Small intestine (tissue), 7 donors: ENCODE measurements at regions not wholly inside any gene's neighbourhood (a gene's known extent, or its start where the extent isn't known, plus 50 kb on each side); places are given as distances from the start of the nearest gene placed in this dataset.

ENCODE experiments used
- DNase-seq, 2 donors: peaks; one replicate each; pipeline versions ENCODE4 v3.0.0 to v3.0.0-alpha.2; 2013
- FAIRE-seq: peaks from 2 replicates; lab custom pipeline; 2012; peaks lifted over from hg19 to GRCh38; lab: Jason Lieb, UNC
- H3K27ac ChIP-seq, 3 donors: one replicate each; pipeline ENCODE4 v1.5.1; 2013; ENCODE audit warnings: low read length in 2 of 3, mild to moderate bottlenecking in 2 of 3, control low read depth in 1 of 3, inconsistent platforms in 1 of 3, low read depth in 1 of 3, moderate library complexity in 1 of 3
- H3K27me3 ChIP-seq, 3 donors: one replicate each; pipeline ENCODE4 v1.6.1; 2013; ENCODE audit warnings: low read length in 3 of 3, inconsistent platforms in 1 of 3; ENCODE audit not compliant: control insufficient read depth in 3 of 3, insufficient read depth in 3 of 3
- H3K36me3 ChIP-seq, 3 donors: one replicate each; pipeline ENCODE4 v1.6.1; 2013; ENCODE audit warnings: low read length in 3 of 3, inconsistent platforms in 1 of 3, low read depth in 1 of 3, mild to moderate bottlenecking in 1 of 3, moderate library complexity in 1 of 3; ENCODE audit not compliant: control insufficient read depth in 3 of 3, insufficient read depth in 2 of 3
- H3K4me1 ChIP-seq, 3 donors: one replicate each; pipeline ENCODE4 v1.6.1; 2013; ENCODE audit warnings: low read length in 2 of 3, inconsistent platforms in 1 of 3, low read depth in 1 of 3, mild to moderate bottlenecking in 1 of 3, moderate library complexity in 1 of 3; ENCODE audit not compliant: control insufficient read depth in 3 of 3, insufficient read depth in 2 of 3
- H3K4me3 ChIP-seq, 3 donors: one replicate each; pipeline ENCODE4 v1.5.1; 2013; ENCODE audit warnings: low read length in 3 of 3, control low read depth in 1 of 3, inconsistent platforms in 1 of 3, low read depth in 1 of 3, mild to moderate bottlenecking in 1 of 3, moderate library complexity in 1 of 3
- H3K9me3 ChIP-seq, 2 donors: one replicate each; pipeline ENCODE4 v1.6.1; 2013; ENCODE audit warnings: low read depth in 1 of 2, low read length in 1 of 2; ENCODE audit not compliant: control insufficient read depth in 2 of 2, insufficient read depth in 1 of 2
- WGBS, 3 donors: extraction: QIAGEN DNeasy Blood & Tissue Kit; methylation state at CpG; one replicate each; pipeline ENCODE4 v1.1.7; 2013; 5-methylcytosine and 5-hydroxymethylcytosine counted together
- donor health status: healthy with polysubstance abuse.
- donor health status: control.
- donor health status: control.
- donor health status: Bipolar disorder and iron deficiency.
- donor health status: healthy.

- Histone ChIP-seq H3K27ac (no peak overlapping the region), H3K36me3 (no peaks in the 10 kb centered on the region), H3K27me3 (no peaks in the 10 kb centered on the region), H3K9me3 (peaks cover 0 to 3% of the 10 kb centered on the region in 2 donors), H3K4me3 (no peak overlapping the region), H3K4me1 (no peaks in the 10 kb centered on the region)
- FAIRE-seq (no peak), DNase-seq (no peak)
- WGBS, 3 donors: 79 to 89% (median 83%) methylated on average over 3 of the region's 3 CpGs
These were observed 207.1 kb downstream of the GUCY2F start for GRCh38 chrX:109274806-109275205.

DNA sequence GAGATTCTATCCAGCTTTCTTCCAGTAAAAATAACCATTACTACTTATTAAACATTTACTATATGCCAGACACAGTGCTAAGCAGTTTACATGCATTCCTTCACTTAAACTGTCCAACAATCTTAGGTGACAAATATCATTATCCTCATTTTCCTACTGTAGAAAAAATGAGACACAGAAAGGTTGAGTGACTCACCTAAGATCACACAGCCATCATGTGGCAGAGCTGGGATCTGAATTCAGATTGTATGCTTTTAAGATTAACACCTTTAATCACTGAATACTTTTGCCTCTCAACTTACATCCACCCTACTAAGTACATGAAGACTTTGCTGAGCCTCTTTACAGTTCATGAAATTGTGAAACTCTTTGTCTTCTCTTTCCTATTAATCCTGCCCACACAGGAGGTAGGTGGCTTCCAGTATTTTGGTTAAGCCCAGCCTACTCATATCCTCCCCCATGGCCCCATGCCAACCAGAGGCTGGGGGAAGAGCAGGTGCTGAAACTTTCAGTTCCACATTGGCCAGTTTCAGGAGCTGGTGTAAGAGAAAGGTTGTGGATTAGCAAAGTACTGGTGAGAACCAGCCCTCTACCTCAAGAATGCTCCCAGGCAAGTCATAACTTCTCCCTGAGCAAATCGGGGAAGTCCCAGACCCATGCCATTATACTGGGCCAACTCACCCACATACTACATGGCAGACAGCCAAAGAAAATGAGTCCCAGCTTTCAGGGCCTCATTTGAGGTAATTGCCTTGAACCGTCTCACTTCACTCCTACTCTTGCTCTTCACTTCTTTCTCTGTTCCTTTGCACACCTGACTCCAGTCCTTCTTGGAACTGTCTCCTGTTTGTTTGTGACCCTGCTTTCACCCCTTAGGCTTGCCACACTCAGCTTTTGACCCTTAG, 211.1 kb downstream of the GUCY2F start:
- FAIRE-seq (no peak), DNase-seq (peak; percentile 5 to 66)
- H3K9me3 ChIP-seq: no peaks in the 10 kb centered on the region
- no peaks in the 10 kb centered on the region for H3K27me3 ChIP-seq
- H3K36me3 ChIP-seq: no peaks in the 10 kb centered on the region
- no peak overlapping the region for H3K4me3 ChIP-seq
- WGBS, 3 donors: 0 to 42% (median 7%) methylated on average over 2 of the region's 2 CpGs
- H3K27ac ChIP-seq: no peak overlapping the region
- H3K4me1 ChIP-seq: no peaks in the 10 kb centered on the region

DNA sequence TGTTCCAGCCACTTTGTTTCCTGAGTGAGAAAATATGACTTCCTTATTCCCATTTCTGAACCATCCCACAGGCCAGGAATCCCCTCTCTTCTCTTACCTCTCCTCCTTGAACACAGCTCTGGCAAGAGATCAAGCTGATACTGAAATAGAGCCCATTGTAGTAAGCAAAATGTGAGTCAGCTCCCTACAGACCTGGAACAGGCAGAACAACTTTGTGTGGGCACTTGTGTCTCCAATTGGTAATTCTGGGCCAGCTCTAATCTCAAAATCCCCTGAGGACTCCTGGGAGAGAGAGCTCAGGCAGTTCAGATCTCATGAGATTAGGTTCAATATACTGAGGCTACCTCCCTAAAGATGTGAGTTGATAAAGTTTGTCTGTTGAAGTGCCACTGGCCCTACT, 213.5 kb downstream of the GUCY2F start:
- no peak for FAIRE-seq
- no peak for DNase-seq
- Histone ChIP-seq H3K4me3 (no peak overlapping the region), H3K36me3 (no peaks in the 10 kb centered on the region), H3K4me1 (no peaks in the 10 kb centered on the region), H3K27ac (no peak overlapping the region), H3K9me3 (no peaks in the 10 kb centered on the region), H3K27me3 (no peaks in the 10 kb centered on the region)

GRCh38 chrX:109266034-109266433, 215.9 kb downstream of the GUCY2F start:
- DNase-seq: no peak

GRCh38 chrX:109264878-109265277, 217.0 kb downstream of the GUCY2F start:
- H3K9me3 ChIP-seq: no peaks in the 10 kb centered on the region
- H3K27ac ChIP-seq: no peak overlapping the region
- FAIRE-seq (no peak), DNase-seq (no peak)
- no peaks in the 10 kb centered on the region for H3K27me3 ChIP-seq
- no peaks in the 10 kb centered on the region for H3K36me3 ChIP-seq
- H3K4me1 ChIP-seq: no peaks in the 10 kb centered on the region
- 48 to 67% (median 60%) methylated on average over 1 of the region's 1 CpG for WGBS, 3 donors
- H3K4me3 ChIP-seq: no peak overlapping the region

More at GRCh38 chrX:109266034-109266433, 215.9 kb downstream of the GUCY2F start:
- Histone ChIP-seq H3K4me1 (no peaks in the 10 kb centered on the region), H3K36me3 (no peaks in the 10 kb centered on the region), H3K27me3 (no peaks in the 10 kb centered on the region), H3K27ac (no peak overlapping the region), H3K9me3 (no peaks in the 10 kb centered on the region), H3K4me3 (no peak overlapping the region)
- no peak for FAIRE-seq

DNA sequence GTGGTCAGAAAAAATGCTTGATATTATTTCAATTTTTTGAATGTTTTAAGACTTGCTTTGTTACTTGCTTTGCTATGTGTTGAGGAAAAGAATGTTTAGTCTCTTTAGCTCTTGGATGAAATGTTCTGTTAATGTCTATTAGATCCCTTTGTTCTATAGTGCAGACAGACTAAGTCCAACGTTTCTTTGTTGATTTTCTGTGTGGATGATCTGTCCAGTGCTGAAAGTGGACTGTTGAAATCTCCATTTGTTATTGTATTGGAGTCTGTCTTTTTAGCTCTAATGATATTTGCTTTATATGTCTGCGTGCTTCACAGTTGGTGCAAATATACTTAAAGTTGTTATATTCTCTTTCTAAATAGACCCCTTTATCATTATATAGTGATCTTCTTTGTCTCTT, 220.6 kb downstream of the GUCY2F start:
- 44 to 50% (median 47%) methylated on average over 2 of the region's 2 CpGs for WGBS, 3 donors
- FAIRE-seq: peak; percentile 62

GRCh38 chrX:109252789-109253188, 229.1 kb downstream of the GUCY2F start:
- peaks cover 0 to 2% of the 10 kb centered on the region in 2 donors for H3K9me3 ChIP-seq
- no peak overlapping the region for H3K4me3 ChIP-seq
- no peak for DNase-seq
- 82 to 88% (median 85%) methylated on average over 2 of the region's 2 CpGs for WGBS, 3 donors
- no peak overlapping the region for H3K27ac ChIP-seq
- no peaks in the 10 kb centered on the region for H3K36me3 ChIP-seq
- no peaks in the 10 kb centered on the region for H3K4me1 ChIP-seq
- no peaks in the 10 kb centered on the region for H3K27me3 ChIP-seq
- no peak for FAIRE-seq

More for the DNA sequence above, 220.6 kb downstream of the GUCY2F start:
- Histone ChIP-seq H3K27me3 (no peaks in the 10 kb centered on the region), H3K4me1 (no peaks in the 10 kb centered on the region), H3K9me3 (no peaks in the 10 kb centered on the region), H3K27ac (no peak overlapping the region), H3K4me3 (no peak overlapping the region), H3K36me3 (no peaks in the 10 kb centered on the region)
- no peak for DNase-seq

DNA sequence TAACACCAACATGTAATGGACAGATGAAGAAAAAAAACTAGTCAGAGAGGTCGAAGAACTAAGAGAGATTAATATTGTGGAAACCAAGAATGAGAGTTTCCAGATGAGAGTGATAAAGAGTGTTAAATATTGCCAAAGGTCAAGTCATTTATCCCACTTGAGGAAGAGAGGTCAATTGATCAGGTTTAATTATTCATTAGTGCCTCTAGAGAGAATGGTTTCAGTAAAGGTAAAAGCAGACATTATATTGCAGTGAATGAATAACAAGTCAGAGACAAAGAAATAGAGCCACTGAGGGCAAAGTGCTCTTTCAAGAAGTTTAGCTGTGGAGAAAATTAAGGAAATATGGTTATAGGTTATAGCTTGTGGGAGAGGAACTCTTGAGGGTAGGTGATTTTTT, 263.1 kb downstream of the GUCY2F start:
- no peak overlapping the region for H3K27ac ChIP-seq
- peak in 1 of 2 donors; percentile 16 for DNase-seq
- FAIRE-seq: peak; percentile 23
- no peaks in the 10 kb centered on the region for H3K36me3 ChIP-seq
- H3K4me3 ChIP-seq: no peak overlapping the region
- no peaks in the 10 kb centered on the region for H3K9me3 ChIP-seq
- H3K4me1 ChIP-seq: no peaks in the 10 kb centered on the region
- H3K27me3 ChIP-seq: no peaks in the 10 kb centered on the region
- WGBS, 3 donors: 0 to 3% (median 0%) methylated on average over 1 of the region's 1 CpG
